Endothelial cell of umbilical vein (primary cell): ENCODE measurements at regions not wholly inside any gene's neighbourhood (a gene's known extent, or its start where the extent isn't known, plus 50 kb on each side); places are given as distances from the start of the nearest gene placed in this dataset.
"Not testable (repeated sequence)": the region's sequence is repeated elsewhere in the genome, so short reads cannot be mapped to it uniquely, and the experiment has no call there.

ENCODE experiments used
- BruUV-seq: library from RNA; stranded (reverse); fragments of 400-500 nt; replicated peaks from 2 replicates; lab custom pipeline; 2021; lab: Mats Ljungman, UMichigan
- CTCF ChIA-PET: fragments of 300-600, 350-600 bp; sonication (Branson Sonifier 250); formaldehyde crosslinking; loops from one replicate; lab custom pipeline; 2021; ENCODE audit warnings: antibody characterized with exemption, inconsistent platforms; lab: Charles Lee
- POLR2A ChIA-PET: fragments of 300-600, 350-600 bp; sonication (Branson Sonifier 250); formaldehyde crosslinking; loops from one replicate; lab custom pipeline; 2021; ENCODE audit warnings: antibody characterized with exemption, inconsistent platforms; lab: Charles Lee
- DNase-seq: peaks from one replicate; pipeline ENCODE4 v3.0.0-alpha.2; 2011; ENCODE audit warnings: low read depth, low spot score
- FAIRE-seq: peaks from 2 replicates; lab custom pipeline; 2011; peaks lifted over from hg19 to GRCh38; lab: Jason Lieb, UNC
- H2AFZ ChIP-seq: 2 replicates; pipeline ENCODE4 v1.6.0; 2012; ENCODE audit warnings: low read depth, low read length, control low read depth, inconsistent platforms
- H3K27ac ChIP-seq: 2 replicates; pipeline ENCODE4 v1.5.1; 2011; ENCODE audit warnings: low read depth, mild to moderate bottlenecking, control low read depth, low read length, moderate library complexity; ENCODE audit not compliant: insufficient read depth
- H3K27me3 ChIP-seq, 2 experiments: 2 replicates each; pipeline versions ENCODE4 v1.6.0 to v1.6.1; 2011; ENCODE audit warnings: low read length in 2 of 2, mixed read lengths in 1 of 2; ENCODE audit not compliant: control insufficient read depth in 2 of 2, insufficient read depth in 2 of 2
- H3K36me3 ChIP-seq, 2 experiments: 2 replicates in 1 of 2; 3 replicates in 1 of 2; pipeline ENCODE4 v1.5.1; 2011; ENCODE audit warnings: low read length in 2 of 2, mild to moderate bottlenecking in 1 of 2, moderate library complexity in 1 of 2; ENCODE audit not compliant: control insufficient read depth in 2 of 2, insufficient read depth in 2 of 2; ENCODE audit errors: extremely low read depth in 1 of 2
- H3K4me1 ChIP-seq: 3 replicates; pipeline ENCODE4 v1.5.1; 2011; ENCODE audit warnings: mild to moderate bottlenecking, low read length; ENCODE audit not compliant: control insufficient read depth, insufficient read depth; ENCODE audit errors: extremely low read depth
- H3K4me2 ChIP-seq: 2 replicates; pipeline ENCODE4 v1.6.1; 2011; ENCODE audit warnings: low read length, control low read depth, mixed read lengths; ENCODE audit not compliant: insufficient read depth
- H3K4me3 ChIP-seq, 3 experiments: fragments of 200-600 bp in 1 of 3; sonication (generic), shearing (Covaris generic) in 1 of 3; replicated peaks in 1 of 3; 2 replicates each; pipeline ENCODE4 v1.5.1; 2011 to 2016; ENCODE audit warnings: control low read depth in 3 of 3, low read length in 3 of 3, mild to moderate bottlenecking in 2 of 3, inconsistent platforms in 1 of 3, low read depth in 1 of 3, moderate library complexity in 1 of 3; ENCODE audit not compliant: insufficient read depth in 1 of 3
- H3K79me2 ChIP-seq: 2 replicates; pipeline ENCODE4 v1.6.0; 2012; ENCODE audit warnings: low read length, inconsistent platforms; ENCODE audit not compliant: control insufficient read depth, insufficient read depth
- H3K9ac ChIP-seq: replicated peaks from 2 replicates; pipeline ENCODE3; 2011; ENCODE audit warnings: low read length, control low read depth; ENCODE audit not compliant: insufficient read depth; ENCODE audit errors: extremely low read depth
- H3K9me1 ChIP-seq: replicated peaks from 3 replicates; pipeline ENCODE4 v1.6.0; 2011; ENCODE audit warnings: mild to moderate bottlenecking, low read length; ENCODE audit not compliant: control insufficient read depth, insufficient read depth; ENCODE audit errors: extremely low read depth
- H3K9me3 ChIP-seq: replicated peaks from 2 replicates; pipeline ENCODE4 v1.5.1; 2012; ENCODE audit warnings: low read length, inconsistent platforms; ENCODE audit not compliant: control insufficient read depth, insufficient read depth
- H4K20me1 ChIP-seq: replicated peaks from 2 replicates; pipeline ENCODE3; 2011; ENCODE audit warnings: mild to moderate bottlenecking, low read length; ENCODE audit not compliant: control insufficient read depth, insufficient read depth; ENCODE audit errors: extremely low read depth
- EZH2 ChIP-seq: IDR thresholded peaks from 2 replicates; pipeline ENCODE4 v1.6.1; 2012; ENCODE audit warnings: borderline replicate concordance, low read depth, mild to moderate bottlenecking, moderate library complexity, low read length, inconsistent platforms; ENCODE audit not compliant: severe bottlenecking
- FOS ChIP-seq: IDR thresholded peaks from 2 replicates; pipeline ENCODE4 v1.6.1; 2011; ENCODE audit warnings: mild to moderate bottlenecking, low read length, moderate library complexity, borderline replicate concordance; ENCODE audit not compliant: insufficient read depth
- GATA2 ChIP-seq: IDR thresholded peaks from 2 replicates; pipeline ENCODE4 v1.7.0; 2011; ENCODE audit warnings: low read depth, mild to moderate bottlenecking, moderate library complexity, mixed read lengths, low read length; ENCODE audit not compliant: insufficient read length, insufficient read depth
- JUN ChIP-seq: IDR thresholded peaks from 2 replicates; pipeline ENCODE4 v1.6.1; 2011; ENCODE audit warnings: borderline replicate concordance, low read depth; ENCODE audit not compliant: insufficient read length, insufficient read depth
- MAX ChIP-seq: IDR thresholded peaks from 2 replicates; pipeline ENCODE4 v1.6.1; 2011; ENCODE audit not compliant: insufficient read depth, insufficient read length
- MYC ChIP-seq: IDR thresholded peaks from one replicate; pipeline ENCODE4 v1.6.1; 2011; ENCODE audit warnings: mild to moderate bottlenecking, low read depth, low read length
- POLR2A ChIP-seq: IDR thresholded peaks from 2 replicates; pipeline ENCODE4 v1.6.1; 2012; ENCODE audit warnings: low read depth, mild to moderate bottlenecking, control low read depth, low read length
- POLR2AphosphoS5 ChIP-seq: IDR thresholded peaks from 2 replicates; pipeline ENCODE4 v1.6.1; 2012; ENCODE audit warnings: low read depth, mild to moderate bottlenecking, control low read depth, low read length, moderate library complexity; ENCODE audit not compliant: insufficient read depth
- dilution Hi-C: fragments of 300-500 bp; cut with MboI; formaldehyde crosslinking; loops from one replicate; pipeline ENCODE4 v1.15.0; 2019; ENCODE audit warnings: low sequenced_read_pairs; ENCODE audit not compliant: extremely low pct_ligation_motif_present
- intact Hi-C: fragments of 100-400 bp; cut with micrococcal nuclease; formaldehyde crosslinking; loops from one replicate; pipeline ENCODE4 v1.10.0; 2022
- TF ChIP-seq, protein P1 (sequence below), 2 donors: IDR thresholded peaks; 1 replicate in 1 of 2; 2 replicates in 1 of 2; pipeline ENCODE4 v1.5.1; 2011; ENCODE audit warnings: low read length in 2 of 2, mild to moderate bottlenecking in 2 of 2, moderate library complexity in 2 of 2, control low read depth in 1 of 2, inconsistent platforms in 1 of 2, low read depth in 1 of 2; ENCODE audit not compliant: insufficient read depth in 1 of 2; ENCODE audit errors: extremely low read depth in 1 of 2

DNA sequence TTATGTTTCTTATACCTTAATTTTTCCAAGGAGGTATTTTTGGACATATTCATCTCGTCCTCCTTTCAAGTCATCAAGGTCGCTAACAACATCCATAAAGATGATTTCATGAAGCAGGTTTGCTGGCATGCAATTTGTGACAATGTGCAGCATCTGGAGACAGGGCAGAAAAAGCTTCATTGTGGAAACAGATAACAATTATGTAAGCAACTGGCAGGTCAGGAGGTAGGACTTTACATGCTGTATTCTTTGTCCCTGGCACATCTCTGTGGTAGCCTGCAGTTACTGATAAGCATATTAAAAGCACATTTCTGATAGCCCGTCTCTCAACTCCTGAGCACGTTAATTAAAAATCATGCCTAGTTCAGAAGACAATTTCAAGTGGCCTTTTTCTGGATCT lies 156.8 kb downstream of the LEPR start:
- CTCF ChIA-PET: no interaction called here

GRCh38 chr1:65577982-65578381 lies 157.5 kb downstream of the LEPR start:
- H3K4me3 ChIP-seq, H3K4me1 ChIP-seq, dilution Hi-C loops, H3K9ac ChIP-seq, FAIRE-seq, H3K9me1 ChIP-seq, POLR2A ChIA-PET, H3K27me3 ChIP-seq, H3K79me2 ChIP-seq, DNase-seq, H2AFZ ChIP-seq, H3K9me3 ChIP-seq, H4K20me1 ChIP-seq, intact Hi-C loops, H3K27ac ChIP-seq, BruUV-seq, H3K36me3 ChIP-seq, CTCF ChIA-PET, H3K4me2 ChIP-seq: not testable (repeated sequence)

More for the DNA sequence above, 156.8 kb downstream of the LEPR start:
- POLR2A ChIA-PET: no interaction called here
- Histone ChIP-seq H3K79me2 (no peaks in the 10 kb centered on the region), H3K27me3 (no peaks in the 10 kb centered on the region), H3K27ac (no peak overlapping the region), H3K4me2 (no peak overlapping the region), H4K20me1 (no peaks in the 10 kb centered on the region), H3K36me3 (no peaks in the 10 kb centered on the region), H3K9me1 (no peaks in the 10 kb centered on the region), H2AFZ (no peak overlapping the region), H3K9ac (no peak overlapping the region), H3K4me1 (no peaks in the 10 kb centered on the region), H3K9me3 (no peaks in the 10 kb centered on the region), H3K4me3 (no peak overlapping the region)
- FAIRE-seq: no peak
- no TSS peak for BruUV-seq
- intact Hi-C loops (no loop called here), dilution Hi-C loops (no loop called here)
- TF ChIP-seq POLR2AphosphoS5 (no peak), EZH2 (no peak), GATA2 (no peak), JUN (no peak), MYC (no peak), POLR2A (no peak), FOS (no peak), MAX (no peak)
- TF ChIP-seq, protein P1, sequence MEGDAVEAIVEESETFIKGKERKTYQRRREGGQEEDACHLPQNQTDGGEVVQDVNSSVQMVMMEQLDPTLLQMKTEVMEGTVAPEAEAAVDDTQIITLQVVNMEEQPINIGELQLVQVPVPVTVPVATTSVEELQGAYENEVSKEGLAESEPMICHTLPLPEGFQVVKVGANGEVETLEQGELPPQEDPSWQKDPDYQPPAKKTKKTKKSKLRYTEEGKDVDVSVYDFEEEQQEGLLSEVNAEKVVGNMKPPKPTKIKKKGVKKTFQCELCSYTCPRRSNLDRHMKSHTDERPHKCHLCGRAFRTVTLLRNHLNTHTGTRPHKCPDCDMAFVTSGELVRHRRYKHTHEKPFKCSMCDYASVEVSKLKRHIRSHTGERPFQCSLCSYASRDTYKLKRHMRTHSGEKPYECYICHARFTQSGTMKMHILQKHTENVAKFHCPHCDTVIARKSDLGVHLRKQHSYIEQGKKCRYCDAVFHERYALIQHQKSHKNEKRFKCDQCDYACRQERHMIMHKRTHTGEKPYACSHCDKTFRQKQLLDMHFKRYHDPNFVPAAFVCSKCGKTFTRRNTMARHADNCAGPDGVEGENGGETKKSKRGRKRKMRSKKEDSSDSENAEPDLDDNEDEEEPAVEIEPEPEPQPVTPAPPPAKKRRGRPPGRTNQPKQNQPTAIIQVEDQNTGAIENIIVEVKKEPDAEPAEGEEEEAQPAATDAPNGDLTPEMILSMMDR (IDR thresholded peaks at IDR 0.05; ENCODE audit: extremely low read depth in 1 of 2, insufficient read depth in 1 of 2, low read depth in 1 of 2, low read length in 2 of 2): no peak
- no peak for DNase-seq
